LNCAP (cell line): ENCODE measurements at regions not wholly inside any gene's neighbourhood (a gene's known extent, or its start where the extent isn't known, plus 50 kb on each side); places are given as distances from the start of the nearest gene placed in this dataset.

Experiments used
- CTCF ChIP-seq: fragments of 450-650 bp; IDR thresholded peaks from 2 replicates; pipeline ENCODE4 v1.5.1; 2017; ENCODE audit warnings: mild to moderate bottlenecking

- no peak for TF ChIP-seq CTCF
Measured at GRCh38 chr5:2253040-2253975, 370.6 kb upstream of the IRX4 start.

- no peak for TF ChIP-seq CTCF
Measured at GRCh38 chr5:2251751-2252150, 369.0 kb upstream of the IRX4 start.

- no peak for TF ChIP-seq CTCF
Measured at GRCh38 chr5:2251298-2251697, 368.6 kb upstream of the IRX4 start.

- TF ChIP-seq CTCF, result no peak
Measured at GRCh38 chr5:2250365-2250950, 367.7 kb upstream of the IRX4 start.

- TF ChIP-seq CTCF, result no peak
Measured at GRCh38 chr5:2249442-2249841, 366.7 kb upstream of the IRX4 start.

- no peak for TF ChIP-seq CTCF
Measured at GRCh38 chr5:2249026-2249425, 366.3 kb upstream of the IRX4 start.

GRCh38 chr5:2242539-2242938 lies 359.8 kb upstream of the IRX4 start:
- no peak for TF ChIP-seq CTCF
